HCT116 (cell line): ENCODE measurements at regions not wholly inside any gene's neighbourhood (a gene's known extent, or its start where the extent isn't known, plus 50 kb on each side); places are given as distances from the start of the nearest gene placed in this dataset.

Source experiments
- CEBPB ChIP-seq: IDR thresholded peaks from 2 replicates; pipeline ENCODE4 v1.6.1; 2012; ENCODE audit warnings: low read depth
- EZH2 ChIP-seq: fragments of 200-600 bp; sonication (generic); IDR thresholded peaks from 2 replicates; pipeline ENCODE4 v1.6.1; 2017; ENCODE audit warnings: antibody characterized with exemption, mixed run types
- EZH2phosphoT487 ChIP-seq: fragments of 200-600 bp; IDR thresholded peaks from 2 replicates; pipeline ENCODE4 v1.6.1; 2018; ENCODE audit warnings: antibody characterized with exemption, borderline replicate concordance
- MAX ChIP-seq: IDR thresholded peaks from 2 replicates; pipeline ENCODE4 v1.6.1; 2012
- POLR2A ChIP-seq: IDR thresholded peaks from 2 replicates; pipeline ENCODE4 v1.7.0; 2011; ENCODE audit warnings: borderline replicate concordance; ENCODE audit not compliant: insufficient read depth, insufficient read length; ENCODE audit errors: extremely low read depth
- ZBTB33 ChIP-seq: IDR thresholded peaks from 2 replicates; pipeline ENCODE4 v1.6.1; 2011; ENCODE audit warnings: mild to moderate bottlenecking, low read length, moderate library complexity; ENCODE audit not compliant: insufficient replicate concordance; ENCODE audit errors: extremely low read depth
- TF ChIP-seq, protein P1 (sequence below), 3 experiments: fragments of 200-600 bp in 1 of 3; sonication (generic) in 1 of 3; IDR thresholded peaks in 2 of 3; conservative IDR thresholded peaks in 1 of 3; 2 replicates each; pipeline ENCODE4 v1.5.1; 2012 to 2017; ENCODE audit warnings: low read depth in 2 of 3, low read length in 2 of 3, antibody characterized with exemption in 1 of 3, borderline replicate concordance in 1 of 3, control low read depth in 1 of 3, mild to moderate bottlenecking in 1 of 3, mixed read lengths in 1 of 3, mixed run types in 1 of 3, moderate library complexity in 1 of 3; ENCODE audit not compliant: insufficient read depth in 1 of 3

- TF ChIP-seq POLR2A (no peak), EZH2 (no peak), CEBPB (no peak), EZH2phosphoT487 (no peak), ZBTB33 (no peak), MAX (no peak)
- TF ChIP-seq, protein P1, sequence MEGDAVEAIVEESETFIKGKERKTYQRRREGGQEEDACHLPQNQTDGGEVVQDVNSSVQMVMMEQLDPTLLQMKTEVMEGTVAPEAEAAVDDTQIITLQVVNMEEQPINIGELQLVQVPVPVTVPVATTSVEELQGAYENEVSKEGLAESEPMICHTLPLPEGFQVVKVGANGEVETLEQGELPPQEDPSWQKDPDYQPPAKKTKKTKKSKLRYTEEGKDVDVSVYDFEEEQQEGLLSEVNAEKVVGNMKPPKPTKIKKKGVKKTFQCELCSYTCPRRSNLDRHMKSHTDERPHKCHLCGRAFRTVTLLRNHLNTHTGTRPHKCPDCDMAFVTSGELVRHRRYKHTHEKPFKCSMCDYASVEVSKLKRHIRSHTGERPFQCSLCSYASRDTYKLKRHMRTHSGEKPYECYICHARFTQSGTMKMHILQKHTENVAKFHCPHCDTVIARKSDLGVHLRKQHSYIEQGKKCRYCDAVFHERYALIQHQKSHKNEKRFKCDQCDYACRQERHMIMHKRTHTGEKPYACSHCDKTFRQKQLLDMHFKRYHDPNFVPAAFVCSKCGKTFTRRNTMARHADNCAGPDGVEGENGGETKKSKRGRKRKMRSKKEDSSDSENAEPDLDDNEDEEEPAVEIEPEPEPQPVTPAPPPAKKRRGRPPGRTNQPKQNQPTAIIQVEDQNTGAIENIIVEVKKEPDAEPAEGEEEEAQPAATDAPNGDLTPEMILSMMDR (IDR thresholded peaks at IDR 0.05 in 2 of 3, conservative IDR thresholded peaks at IDR 0.05 in 1 of 3; ENCODE audit: borderline replicate concordance in 1 of 3, insufficient read depth in 1 of 3, low read depth in 2 of 3, low read length in 2 of 3): no peak
Observed at GRCh38 chr6:122140031-122140430, 259.4 kb upstream of the HSF2 start.
